ENCODE measurements at regions not wholly inside any gene's neighbourhood (a gene's known extent, or its start where the extent isn't known, plus 50 kb on each side); places are given as distances from the start of the nearest gene placed in this dataset.

- no peak for ATAC-seq
- TF ChIP-seq CTCF (IDR thresholded peaks at IDR 0.05): no peak
- no peak for TF ChIP-seq POLR2A (IDR thresholded peaks at IDR 0.05)
- H3K36me3 ChIP-seq: no peaks in the 10 kb centered on the region
- 76 to 81% (median 78%) methylated on average over 22 of the region's 22 CpGs for WGBS, 4 donors
- H3K4me3 ChIP-seq: no peak overlapping the region
- H3K27ac ChIP-seq: no peak overlapping the region
- no peak for DNase-seq
- no peaks in the 10 kb centered on the region for H3K9me3 ChIP-seq
- peaks cover 0 to 12% (median 0%) of the 10 kb centered on the region in 9 donors for H3K27me3 ChIP-seq
- intact Hi-C loops (cut with DNase I): no loop called here
- no peaks in the 10 kb centered on the region for H3K4me1 ChIP-seq
Observed at GRCh38 chr7:67854221-67855178, 857.9 kb downstream of the TYW1 start.

- Histone ChIP-seq H3K27ac (no peak overlapping the region), H3K9me3 (no peaks in the 10 kb centered on the region), H3K27me3 (peaks cover 0 to 12% (median 0%) of the 10 kb centered on the region in 9 donors), H3K36me3 (no peaks in the 10 kb centered on the region), H3K4me1 (no peaks in the 10 kb centered on the region), H3K4me3 (no peak overlapping the region)
- intact Hi-C loops (cut with DNase I): no loop called here
- 62 to 66% (median 65%) methylated on average over 5 of the region's 5 CpGs for WGBS, 4 donors
- no peak for ATAC-seq
- TF ChIP-seq CTCF (IDR thresholded peaks at IDR 0.05) (no peak), POLR2A (IDR thresholded peaks at IDR 0.05) (no peak)
- no peak for DNase-seq
Observed at GRCh38 chr7:67855322-67855721, 858.7 kb downstream of the TYW1 start.

- intact Hi-C loops (cut with DNase I): no loop called here
- Histone ChIP-seq H3K4me3 (no peak overlapping the region), H3K27me3 (peaks cover 0 to 6% (median 0%) of the 10 kb centered on the region in 9 donors), H3K9me3 (peaks cover 0 to 2% (median 0%) of the 10 kb centered on the region in 12 donors), H3K27ac (no peak overlapping the region), H3K36me3 (no peaks in the 10 kb centered on the region), H3K4me1 (no peaks in the 10 kb centered on the region)
- TF ChIP-seq CTCF (IDR thresholded peaks at IDR 0.05) (no peak), POLR2A (IDR thresholded peaks at IDR 0.05) (no peak)
- no peak for ATAC-seq
- DNase-seq: no peak
- 52 to 73% (median 61%) methylated on average over 2 of the region's 2 CpGs for WGBS, 4 donors
Observed at GRCh38 chr7:67856046-67856445, 859.4 kb downstream of the TYW1 start.

DNA sequence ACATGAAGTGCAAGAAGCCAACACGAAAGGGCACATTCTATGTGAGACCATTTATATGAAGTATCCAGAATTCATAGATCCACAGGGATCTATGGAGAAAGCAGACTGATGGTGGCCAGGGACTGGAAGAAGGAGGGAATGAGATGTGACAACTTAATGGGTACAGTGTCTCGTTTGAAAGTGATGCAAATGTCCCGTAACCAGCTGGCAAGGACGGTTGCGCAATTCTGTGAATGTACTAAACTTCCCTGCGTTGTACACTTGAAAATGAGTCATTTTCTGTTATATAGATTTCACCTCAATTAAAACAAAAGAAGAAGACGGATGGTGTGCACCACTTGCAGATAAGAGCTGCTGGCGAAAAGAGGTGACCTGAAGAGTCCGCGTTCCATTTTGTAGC, 861.1 kb downstream of the TYW1 start:
- TF ChIP-seq CTCF (IDR thresholded peaks at IDR 0.05) (no peak), POLR2A (IDR thresholded peaks at IDR 0.05) (no peak)
- peaks cover 0 to 18% (median 0%) of the 10 kb centered on the region in 12 donors for H3K9me3 ChIP-seq
- intact Hi-C loops (cut with DNase I): no loop called here
- H3K36me3 ChIP-seq: no peaks in the 10 kb centered on the region
- no peak overlapping the region for H3K4me3 ChIP-seq
- H3K4me1 ChIP-seq: no peaks in the 10 kb centered on the region
- no peaks in the 10 kb centered on the region for H3K27me3 ChIP-seq
- no peak for DNase-seq
- ATAC-seq: no peak
- WGBS, 4 donors: 76 to 86% (median 79%) methylated on average over 10 of the region's 10 CpGs
- no peak overlapping the region for H3K27ac ChIP-seq
